WERI-Rb-1 (cell line): ENCODE measurements at regions not wholly inside any gene's neighbourhood (a gene's known extent, or its start where the extent isn't known, plus 50 kb on each side); places are given as distances from the start of the nearest gene placed in this dataset.

Experiments
- DNase-seq: peaks from one replicate; pipeline ENCODE4 v3.0.0-alpha.2; 2020
- H3K27ac ChIP-seq: fragments of 250-450 bp; sonication (Bioruptor Pico); 2 replicates; pipeline ENCODE4 v1.5.1; 2020; ENCODE audit warnings: mild to moderate bottlenecking, moderate library complexity
- H3K27me3 ChIP-seq: fragments of 250-450 bp; sonication (Bioruptor Pico); 2 replicates; pipeline ENCODE4 v1.5.1; 2021; ENCODE audit warnings: mild to moderate bottlenecking, low read depth, moderate library complexity; ENCODE audit not compliant: insufficient read depth, severe bottlenecking
- H3K36me3 ChIP-seq: fragments of 250-450 bp; sonication (Bioruptor Pico); 2 replicates; pipeline ENCODE4 v1.5.1; 2020; ENCODE audit warnings: mild to moderate bottlenecking, moderate library complexity
- H3K4me3 ChIP-seq: 2 replicates; pipeline ENCODE4 v1.5.1; 2011; ENCODE audit warnings: low read depth, mild to moderate bottlenecking, control low read depth, low read length
- H3K9me3 ChIP-seq: fragments of 250-450 bp; sonication (Bioruptor Pico); 2 replicates; pipeline ENCODE4 v1.5.1; 2021; ENCODE audit warnings: mild to moderate bottlenecking, moderate library complexity; ENCODE audit not compliant: severe bottlenecking
- TF ChIP-seq, protein P1 (sequence below): IDR thresholded peaks from 2 replicates; pipeline ENCODE4 v1.5.1; 2011; ENCODE audit warnings: low read depth, mild to moderate bottlenecking, control low read depth, inconsistent platforms, low read length

DNA sequence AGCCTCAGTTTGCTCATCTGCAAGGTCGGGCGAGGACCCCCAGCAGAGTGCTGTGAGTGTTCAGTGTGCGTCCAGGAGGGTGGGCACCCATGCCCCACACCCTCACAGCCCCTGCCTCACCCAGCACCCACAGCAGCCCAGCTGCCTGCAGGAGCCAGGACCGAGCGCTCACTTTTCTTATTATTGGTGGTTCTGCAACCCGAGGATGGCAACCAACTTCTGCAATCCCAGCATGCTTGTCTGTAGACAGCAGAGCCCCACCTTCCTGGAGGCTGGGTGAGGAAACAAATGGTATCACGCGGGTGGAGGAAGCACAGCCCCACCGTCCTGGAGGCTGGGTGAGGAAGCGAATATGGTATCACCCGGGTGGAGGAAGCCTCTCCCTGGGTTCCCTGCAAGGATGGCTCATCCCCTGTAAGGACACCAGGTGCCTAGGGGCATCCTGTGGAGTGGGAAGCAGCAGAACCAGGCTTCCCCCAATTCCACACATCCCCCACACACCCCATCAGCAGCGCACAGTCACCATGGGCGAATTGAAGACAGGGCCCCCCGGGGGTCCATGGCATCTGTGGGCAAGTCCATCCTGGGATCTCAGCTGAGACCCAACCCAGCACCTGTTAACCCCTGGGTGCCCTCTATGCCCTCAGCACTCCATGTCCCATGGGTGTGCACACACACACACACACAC, 220.5 kb upstream of the RAB6C start:
- Histone ChIP-seq H3K4me3 (no peak overlapping the region), H3K36me3 (no peaks in the 10 kb centered on the region), H3K27ac (no peak overlapping the region), H3K27me3 (no peaks in the 10 kb centered on the region), H3K9me3 (no peaks in the 10 kb centered on the region)
- no peak for DNase-seq
- TF ChIP-seq, protein P1, sequence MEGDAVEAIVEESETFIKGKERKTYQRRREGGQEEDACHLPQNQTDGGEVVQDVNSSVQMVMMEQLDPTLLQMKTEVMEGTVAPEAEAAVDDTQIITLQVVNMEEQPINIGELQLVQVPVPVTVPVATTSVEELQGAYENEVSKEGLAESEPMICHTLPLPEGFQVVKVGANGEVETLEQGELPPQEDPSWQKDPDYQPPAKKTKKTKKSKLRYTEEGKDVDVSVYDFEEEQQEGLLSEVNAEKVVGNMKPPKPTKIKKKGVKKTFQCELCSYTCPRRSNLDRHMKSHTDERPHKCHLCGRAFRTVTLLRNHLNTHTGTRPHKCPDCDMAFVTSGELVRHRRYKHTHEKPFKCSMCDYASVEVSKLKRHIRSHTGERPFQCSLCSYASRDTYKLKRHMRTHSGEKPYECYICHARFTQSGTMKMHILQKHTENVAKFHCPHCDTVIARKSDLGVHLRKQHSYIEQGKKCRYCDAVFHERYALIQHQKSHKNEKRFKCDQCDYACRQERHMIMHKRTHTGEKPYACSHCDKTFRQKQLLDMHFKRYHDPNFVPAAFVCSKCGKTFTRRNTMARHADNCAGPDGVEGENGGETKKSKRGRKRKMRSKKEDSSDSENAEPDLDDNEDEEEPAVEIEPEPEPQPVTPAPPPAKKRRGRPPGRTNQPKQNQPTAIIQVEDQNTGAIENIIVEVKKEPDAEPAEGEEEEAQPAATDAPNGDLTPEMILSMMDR, result no peak

DNA sequence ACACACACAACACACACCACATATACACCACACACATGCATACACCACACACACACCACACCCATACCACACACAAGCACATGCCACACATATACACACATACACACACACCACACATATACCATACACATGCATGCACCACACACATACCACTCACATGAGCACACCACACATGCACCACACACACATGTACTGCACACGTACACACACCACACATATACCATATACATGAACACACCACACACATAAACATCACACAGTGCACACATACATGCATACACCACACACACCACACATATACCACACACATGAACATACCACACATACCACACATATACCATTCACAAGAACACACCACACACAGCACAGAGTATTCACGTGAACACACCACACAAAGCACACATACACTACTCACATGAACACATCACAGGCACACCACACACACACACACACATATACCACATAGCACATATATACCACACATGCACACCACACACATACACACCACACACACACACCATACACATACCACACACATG, 219.9 kb upstream of the RAB6C start:
- H3K36me3 ChIP-seq, result no peaks in the 10 kb centered on the region
- no peaks in the 10 kb centered on the region for H3K27me3 ChIP-seq
- TF ChIP-seq, protein P1, result no peak
- no peaks in the 10 kb centered on the region for H3K9me3 ChIP-seq
- no peak overlapping the region for H3K4me3 ChIP-seq
- no peak overlapping the region for H3K27ac ChIP-seq
- DNase-seq, result no peak

DNA sequence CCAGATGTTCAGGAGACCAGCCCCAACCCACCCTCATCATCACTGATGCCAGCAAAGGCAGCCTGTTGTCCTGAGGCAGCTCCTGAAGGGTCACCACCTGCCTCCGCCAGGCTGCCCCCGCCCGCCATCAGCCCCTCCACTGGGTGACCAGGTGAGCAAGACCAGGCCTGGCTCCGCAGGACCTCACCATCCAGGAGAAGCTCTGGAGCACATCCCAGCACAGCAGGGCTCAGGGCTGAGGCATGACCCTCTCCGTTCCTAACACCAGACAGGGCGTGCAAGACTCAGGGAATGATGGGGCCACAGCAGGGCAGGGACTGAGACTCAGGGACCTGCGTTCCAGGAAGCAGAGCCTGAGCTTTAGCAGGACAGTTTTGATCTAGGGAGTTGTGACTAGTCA, 218.8 kb upstream of the RAB6C start:
- no peaks in the 10 kb centered on the region for H3K36me3 ChIP-seq
- DNase-seq, result no peak
- H3K27me3 ChIP-seq, result no peaks in the 10 kb centered on the region
- no peak overlapping the region for H3K27ac ChIP-seq
- H3K9me3 ChIP-seq, result no peaks in the 10 kb centered on the region
- TF ChIP-seq, protein P1, result no peak
- H3K4me3 ChIP-seq, result no peak overlapping the region

DNA sequence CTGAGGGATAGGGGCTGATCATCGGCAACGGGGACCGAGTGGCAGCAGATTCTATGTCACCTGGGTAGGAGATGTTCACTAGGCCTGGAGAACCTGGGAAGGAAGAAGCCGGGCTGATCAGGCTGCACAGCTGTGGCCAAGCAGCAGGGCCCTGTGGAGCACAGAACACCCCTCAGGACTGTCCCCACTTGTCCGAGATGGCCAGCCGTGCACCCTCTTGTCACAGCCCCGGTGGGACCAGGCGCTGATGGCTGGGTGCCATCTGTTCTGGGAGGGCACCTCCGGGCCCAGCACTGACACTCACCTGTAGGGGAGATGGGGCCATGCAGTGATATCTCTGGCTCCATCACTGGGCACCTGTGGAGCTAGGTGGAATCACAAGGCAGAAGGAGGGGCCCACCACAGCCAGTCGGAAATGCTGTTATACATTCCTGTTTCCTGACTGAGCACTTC, 217.9 kb upstream of the RAB6C start:
- TF ChIP-seq, protein P1, result no peak
- Histone ChIP-seq H3K36me3 (no peaks in the 10 kb centered on the region), H3K27me3 (no peaks in the 10 kb centered on the region), H3K27ac (no peak overlapping the region), H3K4me3 (no peak overlapping the region), H3K9me3 (no peaks in the 10 kb centered on the region)
- no peak for DNase-seq

DNA sequence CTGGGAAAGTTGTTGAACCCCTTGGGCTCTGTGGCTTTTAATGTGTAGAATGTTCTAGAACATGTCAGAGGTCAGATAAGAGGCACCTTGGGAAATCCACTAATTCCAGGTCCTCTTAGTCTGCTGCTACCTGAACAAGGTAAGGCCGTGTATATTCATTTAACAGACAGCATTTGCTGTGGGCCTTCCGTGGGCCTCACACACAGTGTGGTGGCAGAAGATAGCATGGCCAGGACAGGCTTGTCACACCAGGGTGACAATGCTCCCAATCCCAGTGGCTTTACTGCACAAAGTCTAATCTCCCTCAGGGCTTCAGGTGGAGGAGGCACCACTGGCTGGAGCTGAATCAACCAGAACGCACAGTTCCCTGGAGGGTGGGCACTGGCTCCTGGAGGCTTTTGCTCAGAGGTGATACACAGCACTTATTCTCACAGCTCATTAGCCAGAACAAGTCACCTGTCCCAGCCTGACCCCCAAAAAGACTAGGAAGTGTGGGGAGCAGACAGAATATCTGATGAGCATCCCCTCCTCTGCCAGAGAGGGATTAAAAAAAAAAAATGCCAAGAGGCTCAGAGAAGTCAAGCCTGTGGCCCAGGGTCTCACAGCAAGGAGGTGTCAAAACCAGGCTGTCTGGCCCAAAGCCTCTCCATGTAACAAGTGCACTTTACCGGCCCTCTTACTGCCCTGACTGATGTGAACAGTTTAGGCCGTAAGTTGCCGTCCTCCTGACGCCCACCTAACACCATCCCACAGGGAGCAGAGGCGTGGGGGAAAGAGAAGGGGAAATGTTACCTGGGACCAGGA, 216.9 kb upstream of the RAB6C start:
- no peak for DNase-seq
- Histone ChIP-seq H3K27me3 (no peaks in the 10 kb centered on the region), H3K27ac (no peak overlapping the region), H3K9me3 (no peaks in the 10 kb centered on the region), H3K36me3 (no peaks in the 10 kb centered on the region), H3K4me3 (no peak overlapping the region)
- TF ChIP-seq, protein P1, result no peak
